NCI-H2196 (cell line): ENCODE measurements at regions not wholly inside any gene's neighbourhood (a gene's known extent, or its start where the extent isn't known, plus 50 kb on each side); places are given as distances from the start of the nearest gene placed in this dataset.

ENCODE experiments used
- DNase-seq: peaks from one replicate; lab custom pipeline; 2025; ENCODE audit not compliant: unreplicated experiment; lab: John Stamatoyannopoulos, UW

DNA sequence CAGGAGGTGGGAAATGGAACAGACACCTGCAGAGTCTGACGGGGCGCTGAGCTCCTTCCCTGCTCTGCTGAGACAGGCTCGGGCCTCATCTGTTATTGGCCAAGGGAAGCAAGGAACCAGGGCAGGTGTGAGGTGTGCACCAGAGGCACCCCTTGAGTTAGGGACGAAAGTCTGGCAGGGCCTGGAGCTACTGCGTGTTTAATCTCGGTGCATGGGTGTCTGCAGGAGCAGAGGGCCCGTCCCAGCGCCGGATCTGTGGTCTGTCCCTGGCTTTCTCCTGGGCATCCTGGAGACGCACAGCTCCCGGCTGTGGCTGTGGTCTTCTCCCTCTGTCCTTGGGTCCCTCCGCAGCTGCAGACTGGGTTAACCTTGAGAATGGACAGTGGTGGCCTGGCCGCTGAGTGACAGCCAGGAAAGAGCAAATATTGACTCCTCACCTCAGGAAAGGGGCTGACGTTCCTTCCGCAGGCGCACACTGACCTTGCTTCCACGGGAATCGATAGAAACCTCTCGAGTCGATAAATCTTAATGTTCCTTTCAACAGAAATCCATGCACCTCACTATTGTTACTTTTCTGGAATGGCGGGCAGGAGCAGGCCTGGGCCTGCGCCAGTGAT is 975.6 kb downstream of the BRD1 start:
- no peak for DNase-seq

DNA sequence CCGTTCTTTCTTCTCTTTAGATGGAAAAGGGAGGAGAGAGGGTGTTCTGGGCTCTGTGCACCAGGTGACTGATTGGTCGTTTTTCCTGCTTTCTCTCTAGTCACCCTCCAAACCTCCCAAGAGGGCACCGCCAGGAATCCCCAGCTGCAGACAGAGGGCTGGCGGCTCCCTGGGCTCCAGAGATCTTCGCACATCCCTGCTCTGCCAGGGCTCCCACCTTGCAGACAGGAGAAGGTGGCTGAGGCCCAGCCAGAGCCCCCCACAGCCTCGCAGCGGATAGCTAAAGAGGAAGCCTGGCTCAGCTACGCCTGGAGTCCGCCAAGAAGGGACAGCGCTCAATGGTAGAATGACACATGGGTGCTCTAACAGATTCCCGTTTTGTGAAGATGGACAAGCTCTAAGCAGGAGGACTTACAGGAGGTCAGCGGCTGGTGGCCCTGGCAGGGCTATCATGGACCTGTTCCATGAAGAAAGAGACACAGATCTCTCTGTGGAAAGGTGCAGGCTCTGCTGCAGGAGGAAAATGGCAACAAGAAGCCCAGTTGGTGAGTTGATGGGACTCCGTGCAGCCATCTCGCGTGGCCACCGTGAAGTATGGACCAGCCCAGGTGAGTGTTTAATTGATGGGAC is 976.9 kb downstream of the BRD1 start:
- no peak for DNase-seq

DNA sequence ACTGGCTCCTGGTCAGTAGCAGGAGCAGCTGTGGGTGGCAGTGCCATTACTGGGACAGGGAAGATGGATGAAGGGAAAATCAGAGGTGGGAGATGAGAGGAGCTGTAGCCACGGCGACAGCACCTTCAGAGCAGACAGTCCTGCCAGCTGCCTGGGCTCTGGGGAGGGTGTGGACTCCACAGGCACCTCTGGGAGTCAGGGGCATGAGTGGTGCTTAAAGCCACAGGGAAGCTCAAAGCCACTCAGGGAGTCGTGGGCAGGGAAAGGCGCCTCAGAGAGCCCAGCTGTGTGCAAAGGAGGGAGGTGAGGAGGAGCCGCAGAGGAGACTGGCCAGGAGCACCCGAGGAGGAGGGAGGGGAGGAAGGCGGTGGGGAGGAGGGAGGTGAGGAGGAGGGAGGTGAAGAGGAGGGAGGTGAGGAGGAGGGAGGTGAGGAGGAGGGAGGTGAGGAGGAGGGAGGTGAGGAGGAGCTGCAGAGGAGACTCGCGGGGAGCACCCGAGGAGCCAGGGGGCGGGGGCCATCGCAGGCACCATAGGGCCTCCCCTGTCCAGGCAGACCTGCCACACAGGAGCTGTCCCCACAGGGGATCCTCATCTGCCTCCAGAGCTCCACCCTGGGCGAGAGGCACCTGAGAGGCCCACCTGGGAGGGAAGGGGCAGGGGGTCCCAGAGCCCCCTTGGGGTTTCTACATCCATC is 977.6 kb downstream of the BRD1 start:
- no peak for DNase-seq

DNA sequence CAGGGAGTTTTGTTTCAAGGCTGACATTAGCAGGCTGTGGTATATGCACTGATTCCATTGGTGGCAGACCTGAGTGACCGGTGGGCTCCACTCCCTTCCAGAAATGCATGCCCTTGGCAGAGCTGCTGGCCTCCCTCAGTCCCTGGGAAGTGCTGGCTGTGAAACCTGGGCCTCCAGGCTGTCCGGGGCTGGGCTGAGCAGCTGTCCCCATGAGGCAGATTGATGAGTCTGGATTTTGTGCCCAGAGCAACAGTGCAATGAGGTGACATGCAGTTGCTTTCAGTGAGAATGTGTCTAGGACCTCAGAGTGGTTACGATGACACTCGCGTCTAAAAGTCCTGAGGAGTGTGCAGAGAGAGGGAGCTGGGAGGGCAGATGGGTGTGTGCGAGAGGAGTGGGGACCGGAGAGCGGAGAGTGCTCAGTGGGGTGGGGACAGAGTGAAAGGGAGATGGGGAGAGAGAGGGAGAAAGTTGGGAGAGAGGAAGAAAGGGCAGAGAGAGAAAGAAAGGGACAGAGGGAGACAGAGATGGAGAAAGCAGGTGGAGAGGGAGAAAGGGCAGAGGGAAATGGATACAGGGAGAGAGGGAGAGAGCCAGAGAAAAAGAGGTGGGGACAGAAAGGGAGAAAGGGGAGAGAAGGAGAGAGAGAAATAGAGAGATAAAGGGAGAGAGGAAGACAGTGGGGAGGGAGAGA is 978.3 kb downstream of the BRD1 start:
- no peak for DNase-seq

DNA sequence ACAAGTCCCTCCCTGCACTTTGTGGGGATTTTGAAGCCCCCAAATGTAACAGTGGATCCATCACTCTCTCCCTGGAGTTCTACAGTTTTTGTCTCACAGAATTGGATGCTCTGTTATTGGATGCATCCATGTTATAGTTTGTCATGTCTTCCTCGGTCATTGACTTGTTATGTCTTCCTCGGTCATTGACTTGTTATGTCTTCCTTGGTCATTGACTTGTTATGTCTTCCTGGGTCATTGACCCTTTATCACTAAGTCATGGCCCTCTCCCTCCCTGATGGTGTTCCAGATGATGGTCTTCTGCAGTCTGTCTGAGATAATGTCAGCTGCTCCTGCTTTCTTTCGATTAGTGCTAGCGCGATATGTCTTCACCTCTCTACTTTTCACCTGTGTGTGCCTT is 981.5 kb downstream of the BRD1 start:
- no peak for DNase-seq

DNA sequence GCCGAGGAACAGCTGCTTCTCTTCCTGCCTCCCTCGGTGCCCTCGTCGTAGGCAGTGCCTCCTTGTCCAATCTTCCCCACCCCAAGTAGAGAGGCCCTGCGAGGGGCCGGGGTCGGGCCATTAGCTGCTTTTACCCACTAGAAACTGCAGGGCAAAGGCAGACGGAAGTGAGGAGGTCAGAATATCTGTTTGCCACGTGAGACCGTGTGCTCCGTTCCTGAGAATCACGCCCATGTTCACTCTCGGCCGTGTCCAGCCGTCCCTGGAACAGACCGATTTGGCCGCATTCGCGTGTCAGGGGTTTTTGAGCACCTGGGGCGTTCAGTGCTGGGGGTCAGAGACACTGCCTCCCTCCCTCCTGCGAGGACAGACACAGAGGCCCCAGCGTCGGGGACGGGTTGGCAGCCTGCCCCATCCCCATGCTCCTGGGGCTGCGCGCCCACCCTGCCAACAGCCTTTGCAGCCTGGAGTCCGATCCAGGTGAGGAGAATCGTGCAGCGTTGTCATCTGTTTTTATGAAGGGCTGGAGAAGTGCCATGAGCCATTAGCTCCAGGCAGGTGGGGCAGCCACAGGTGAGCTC is 982.2 kb downstream of the BRD1 start:
- DNase-seq: no peak

DNA sequence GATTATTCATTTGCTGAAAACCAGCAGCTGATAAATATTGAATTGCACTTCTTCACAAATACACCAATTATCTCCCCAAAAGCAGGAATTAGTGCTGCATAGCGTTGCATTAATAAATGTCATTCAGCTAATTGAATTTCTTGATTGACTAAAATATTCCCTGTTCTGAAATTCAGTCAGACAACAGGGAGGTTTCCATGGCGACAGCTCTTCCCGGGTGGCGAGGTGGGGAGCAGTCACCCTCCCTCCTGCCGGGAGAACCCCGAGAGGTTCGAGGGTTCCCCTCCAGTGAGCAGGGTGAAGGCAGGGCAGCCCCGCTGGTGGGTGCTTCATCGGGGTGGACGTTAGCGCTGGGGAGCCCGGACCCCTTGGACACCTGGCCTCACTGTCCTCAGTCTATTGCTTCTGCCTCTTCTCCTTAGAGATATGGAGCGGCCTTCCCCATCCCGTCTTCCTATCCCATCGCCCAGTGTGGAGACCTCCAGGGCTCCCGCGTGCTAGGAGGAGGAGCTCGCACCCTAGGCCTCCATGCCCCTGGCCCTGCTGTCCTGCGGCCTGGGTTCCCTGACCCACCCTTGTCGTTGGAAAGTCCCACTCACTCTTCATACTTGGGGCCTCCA is 983.5 kb downstream of the BRD1 start:
- DNase-seq: no peak

DNA sequence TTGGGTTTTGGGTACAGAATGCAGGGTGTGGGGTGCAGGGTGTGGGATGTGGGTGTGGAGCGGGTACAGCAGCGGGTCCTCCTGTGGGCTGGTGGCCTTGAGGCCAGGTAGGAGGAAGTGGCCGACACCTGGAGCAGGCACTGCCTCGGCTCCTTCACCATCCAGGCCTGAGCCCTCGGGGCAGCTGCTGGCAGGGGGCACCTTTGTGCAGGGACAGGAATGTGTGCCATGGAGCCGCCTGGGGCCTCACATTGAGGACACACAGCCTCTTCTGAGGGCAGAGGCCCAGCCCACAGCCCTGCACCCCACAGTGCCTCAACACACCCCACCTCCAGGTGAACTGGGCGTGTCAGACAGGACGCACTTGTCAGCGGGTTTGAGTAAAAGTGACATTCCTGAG is 984.0 kb downstream of the BRD1 start:
- no peak for DNase-seq

DNA sequence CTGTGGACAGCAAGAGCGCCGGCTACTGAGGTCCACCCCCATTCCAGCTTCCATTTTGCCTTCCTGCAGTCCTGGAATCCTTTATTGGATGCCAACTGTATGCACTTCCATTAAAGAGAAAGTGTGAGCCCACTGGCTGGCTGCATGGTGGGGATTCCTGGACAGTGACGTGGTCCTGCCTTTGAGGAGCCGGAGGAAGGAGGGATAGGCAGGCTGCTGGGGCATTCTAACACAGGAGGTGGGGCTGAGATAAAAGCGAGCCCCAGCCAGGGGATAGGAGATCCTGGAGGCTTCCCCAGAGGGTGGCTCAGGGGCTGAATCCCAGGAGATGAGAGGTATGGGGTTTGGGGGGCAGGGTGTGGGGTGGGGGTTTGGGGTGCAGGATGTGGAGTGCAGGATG is 984.7 kb downstream of the BRD1 start:
- no peak for DNase-seq

DNA sequence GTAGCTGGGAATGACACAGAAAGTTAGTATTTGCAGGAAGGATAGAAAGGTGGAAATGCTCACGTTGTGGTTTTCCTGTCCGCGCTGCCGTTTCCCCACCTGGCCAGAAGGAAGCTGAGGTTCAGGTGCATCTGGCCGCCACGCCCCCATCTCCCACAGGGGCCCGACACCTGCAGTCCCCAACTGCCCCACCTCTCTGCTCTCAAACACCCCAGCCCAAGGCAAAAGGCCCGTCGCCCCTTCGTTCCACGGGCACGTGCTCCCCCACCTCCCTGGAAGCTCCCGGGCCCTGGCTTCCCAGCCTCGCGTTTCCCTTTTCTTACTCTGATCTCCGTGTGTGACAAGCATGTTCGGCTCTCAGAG is 985.1 kb downstream of the BRD1 start:
- no peak for DNase-seq

DNA sequence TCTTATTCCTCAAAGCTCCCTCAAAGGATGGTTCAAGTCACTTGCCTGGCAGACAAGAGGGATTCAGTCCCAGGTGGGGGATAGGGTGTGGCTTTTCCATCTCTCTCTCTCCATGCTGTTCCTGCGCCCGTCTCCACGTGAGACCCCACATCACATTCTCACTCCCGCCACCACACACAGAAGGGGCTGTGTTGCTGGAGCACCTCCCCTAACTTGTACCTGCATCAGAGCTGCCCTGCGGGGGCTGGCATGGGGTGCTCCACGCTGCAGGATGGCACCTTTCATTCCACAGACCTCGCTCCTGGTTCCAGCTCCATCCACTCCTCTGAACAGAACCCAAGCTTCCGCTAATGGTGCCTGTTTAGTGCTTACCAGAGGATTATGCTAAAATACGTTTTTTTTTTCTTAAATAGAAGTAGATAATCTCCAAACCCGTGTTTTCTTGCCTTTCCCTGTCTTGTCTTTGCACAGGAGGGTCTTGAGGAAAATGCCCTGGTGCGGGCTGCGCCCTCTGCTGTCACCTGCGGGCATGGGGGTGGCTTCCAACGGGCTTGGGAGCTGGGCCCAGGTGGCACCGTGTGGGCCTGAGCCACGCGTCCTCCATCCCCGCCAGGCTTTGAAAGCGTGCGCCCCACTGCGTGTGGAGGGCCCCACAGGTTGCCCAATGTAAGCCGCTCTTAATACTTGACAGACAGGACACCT is 985.6 kb downstream of the BRD1 start:
- no peak for DNase-seq

DNA sequence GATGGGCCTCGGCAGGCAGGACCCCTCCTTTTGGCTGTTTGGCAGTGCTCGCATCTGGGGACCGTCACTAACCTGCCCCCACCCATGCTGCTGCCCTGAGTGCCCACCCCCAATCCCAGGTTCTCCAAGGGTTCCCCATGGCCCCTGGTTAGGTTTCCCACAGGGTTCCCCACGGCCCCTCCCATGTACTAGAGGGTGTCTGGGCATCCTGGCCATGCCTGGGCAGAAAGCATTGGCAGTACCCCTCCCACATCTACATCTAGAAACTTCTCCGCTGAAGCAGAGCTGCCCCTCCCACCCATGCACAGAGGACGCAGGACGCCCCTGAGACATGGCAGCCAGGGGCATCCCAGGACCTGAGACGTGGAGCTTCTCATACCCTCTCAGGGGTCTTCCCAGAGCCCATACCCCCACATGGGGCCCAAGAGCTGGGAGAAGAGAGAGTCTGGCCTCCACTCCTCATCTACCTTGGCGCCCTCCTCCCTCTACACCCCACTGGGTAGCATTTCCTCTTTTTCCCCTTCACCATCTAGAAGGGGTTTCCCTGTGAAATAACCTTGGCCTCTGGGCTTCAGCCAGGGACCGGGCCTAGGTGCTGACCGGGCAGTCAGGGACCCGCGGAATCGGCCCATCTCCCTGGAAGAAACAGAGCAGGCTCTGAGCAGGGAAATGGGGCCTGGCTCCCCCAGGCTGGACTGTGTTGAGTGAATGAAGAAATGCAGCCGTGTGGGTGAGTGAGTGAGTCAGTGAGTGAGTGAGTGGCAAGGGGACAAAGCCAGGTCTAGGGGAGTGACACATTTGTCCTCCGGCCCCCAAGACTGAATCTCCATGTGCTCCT is 987.3 kb downstream of the BRD1 start:
- no peak for DNase-seq

DNA sequence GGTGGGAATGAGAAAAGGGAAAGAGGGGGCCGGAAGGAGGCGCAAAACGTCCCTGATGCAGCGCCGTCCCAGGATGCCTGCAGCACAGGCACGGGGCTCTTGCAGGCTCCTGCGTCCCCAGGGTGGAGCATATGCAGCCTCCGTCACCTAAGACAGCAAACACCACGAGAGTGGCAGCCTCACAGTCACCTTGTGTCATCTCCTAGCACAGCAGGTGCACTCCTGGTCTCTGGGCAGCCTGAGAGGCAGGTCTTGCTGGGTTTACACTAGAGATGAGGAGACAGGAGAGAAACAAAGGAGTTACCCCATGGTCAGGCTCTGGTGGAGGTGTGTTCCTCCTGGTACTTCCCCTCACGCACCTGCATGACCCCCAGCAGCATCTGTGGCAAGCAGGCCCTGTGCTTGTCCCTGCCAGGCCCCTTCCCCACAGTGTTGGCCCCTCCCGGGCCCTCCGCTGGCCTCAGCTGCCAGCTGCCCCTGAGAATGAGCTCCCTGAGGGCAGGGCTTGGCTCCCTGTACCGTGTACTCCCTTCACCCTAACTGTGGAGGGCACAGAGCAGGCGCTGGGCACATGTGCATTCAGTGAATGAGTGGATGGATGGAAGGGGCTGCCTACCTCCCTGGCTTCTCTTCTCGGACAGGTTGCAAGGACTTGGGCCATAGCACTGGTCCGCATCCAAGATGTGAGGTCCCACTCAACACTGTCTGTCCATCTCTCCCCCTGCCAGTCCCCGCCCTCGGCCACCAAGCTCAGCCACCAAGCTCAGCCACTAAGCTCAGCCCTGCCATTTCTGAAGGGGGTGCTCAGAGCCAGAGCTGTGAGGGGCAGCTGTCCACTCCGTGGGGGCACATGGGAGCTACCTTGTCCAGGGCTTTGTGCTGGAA is 988.6 kb downstream of the BRD1 start:
- no peak for DNase-seq

DNA sequence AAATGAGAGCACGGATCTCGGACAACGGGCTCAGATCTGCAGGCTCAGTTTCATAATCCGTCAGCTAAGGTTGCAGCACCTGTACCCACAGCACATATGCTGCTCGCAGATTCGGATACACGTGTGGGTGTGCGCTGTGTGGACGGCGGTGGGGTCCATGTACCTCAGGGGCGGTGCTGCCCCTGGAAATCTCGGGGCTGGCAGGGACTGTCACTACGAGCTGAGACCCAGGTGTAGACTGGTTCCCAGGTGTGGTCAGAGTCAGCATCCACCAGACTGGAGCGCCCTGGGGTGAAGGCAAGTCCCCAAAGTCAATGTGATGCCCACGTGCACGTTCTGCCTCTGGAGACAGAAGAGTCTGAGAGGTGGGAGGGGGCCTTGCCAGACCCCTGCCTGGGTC is 989.3 kb downstream of the BRD1 start:
- no peak for DNase-seq

DNA sequence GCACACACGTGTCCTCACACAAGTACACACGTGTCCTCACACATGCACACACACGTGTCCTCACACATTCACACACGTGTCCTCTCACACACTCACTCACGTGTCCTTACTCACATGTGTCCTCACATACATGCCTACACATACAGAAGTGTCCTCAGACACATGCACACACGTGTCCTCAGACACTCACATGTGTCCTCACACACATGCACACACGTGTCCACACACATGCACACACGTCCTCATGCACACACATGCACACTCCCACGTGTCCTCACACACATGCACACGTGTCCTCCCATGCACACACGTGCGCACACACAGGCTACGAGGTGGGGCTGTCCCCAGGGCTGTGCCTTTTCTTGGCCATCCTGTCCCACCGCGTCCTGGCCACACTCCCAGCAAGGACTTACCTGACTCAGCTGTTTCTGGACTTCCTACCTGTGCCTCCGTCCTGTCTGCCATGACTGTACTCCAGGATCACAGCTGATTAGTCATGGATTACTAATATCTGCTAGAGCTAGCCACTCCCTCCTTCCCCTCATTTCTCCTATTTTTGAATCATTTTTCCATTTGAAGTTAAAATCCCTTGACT is 990.2 kb downstream of the BRD1 start:
- no peak for DNase-seq

DNA sequence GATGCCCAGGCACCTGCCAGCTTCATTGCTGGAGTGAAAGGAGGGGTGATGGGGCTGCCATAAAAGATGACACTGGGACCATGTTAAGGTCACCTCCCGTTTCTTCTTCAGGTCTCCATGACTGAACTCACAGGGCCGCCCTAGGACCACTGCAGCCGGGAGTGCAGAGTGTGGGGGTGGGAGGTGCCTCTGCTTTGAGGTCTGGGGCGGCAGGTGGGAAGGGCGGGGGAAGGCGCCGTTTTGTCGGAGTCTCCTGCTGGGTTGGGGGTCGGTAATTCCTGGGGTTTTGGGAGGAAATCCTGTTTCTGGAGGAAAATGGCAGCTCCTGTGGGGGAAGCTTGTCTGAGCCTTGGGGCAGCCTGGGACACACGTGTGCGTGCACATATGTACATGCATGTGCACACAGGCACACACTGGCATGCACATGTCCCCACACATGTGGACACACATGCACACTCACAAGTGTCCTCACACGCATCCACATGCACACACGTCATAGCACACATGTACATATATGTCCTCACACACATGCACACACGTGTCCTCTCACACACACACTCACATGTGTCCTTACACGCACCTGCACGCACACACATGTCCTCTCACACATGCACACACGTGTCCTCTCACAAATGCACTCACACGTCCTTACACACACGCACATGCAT is 990.9 kb downstream of the BRD1 start:
- DNase-seq: no peak

DNA sequence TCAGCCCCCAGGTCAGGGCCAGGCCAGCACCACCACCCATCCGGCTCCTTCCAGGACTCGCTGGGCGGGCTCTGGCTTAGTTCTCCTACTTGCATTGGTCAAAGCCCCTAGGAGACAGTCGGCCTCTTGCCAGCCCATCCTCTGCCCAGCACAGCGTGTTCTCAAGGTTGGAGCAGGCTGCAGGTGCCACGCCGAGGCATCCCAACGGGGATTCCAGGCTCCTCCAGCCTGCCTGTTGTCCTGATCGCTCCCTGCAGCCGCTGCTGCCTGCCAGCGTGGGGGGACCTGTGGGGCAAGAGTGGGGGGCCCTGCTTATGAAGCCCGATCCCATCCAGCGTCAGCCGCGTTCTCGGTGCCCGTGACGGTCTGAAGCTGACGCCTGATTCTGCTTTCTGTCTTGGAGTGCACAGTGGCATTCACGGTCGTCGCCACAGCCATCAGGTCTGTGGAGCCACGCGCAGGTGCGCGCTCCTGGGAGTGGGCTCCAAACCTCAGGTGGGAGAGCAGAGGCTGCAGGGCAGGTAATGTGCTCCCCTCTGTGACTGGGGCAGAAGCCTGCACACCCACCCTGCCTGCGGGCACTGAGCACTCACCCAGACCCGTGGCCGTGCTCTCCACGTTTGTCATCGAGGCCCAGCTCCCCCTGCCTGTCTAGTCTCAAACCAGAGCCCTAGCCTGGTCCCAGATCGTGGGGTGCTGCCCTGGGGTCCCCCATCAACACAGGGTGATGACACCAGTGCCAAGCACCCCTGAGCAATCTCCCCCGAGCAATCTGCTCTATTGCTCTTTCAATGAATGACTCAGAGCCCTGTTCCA is 991.6 kb downstream of the BRD1 start:
- DNase-seq: no peak
